ENCODE measurements at regions not wholly inside any gene's neighbourhood (a gene's known extent, or its start where the extent isn't known, plus 50 kb on each side); places are given as distances from the start of the nearest gene placed in this dataset.
A peak's percentile ranks its signal among the peaks of the same experiment; 100 is the strongest.

- no peak overlapping the region for H3K4me2 ChIP-seq (ENCODE audit: low read length)
- H3K27ac ChIP-seq (ENCODE audit: low read length) = no peak overlapping the region
- TF ChIP-seq EZH2phosphoT487 (IDR thresholded peaks at IDR 0.05; ENCODE audit: low read depth) (no peak), CTCF (IDR thresholded peaks at IDR 0.05; ENCODE audit: low read depth, low read length) (no peak)
- H3K4me1 ChIP-seq (ENCODE audit: low read length) = no peaks in the 10 kb centered on the region
- no peak overlapping the region for H2AFZ ChIP-seq (ENCODE audit: low read depth, low read length)
- H3K9ac ChIP-seq (ENCODE audit: low read length) = no peak overlapping the region
- H4K20me1 ChIP-seq (ENCODE audit: insufficient read depth, low read length) = no peaks in the 10 kb centered on the region
- H3K27me3 ChIP-seq (ENCODE audit: low read depth, low read length) = no peaks in the 10 kb centered on the region
- no peaks in the 10 kb centered on the region for H3K79me2 ChIP-seq (ENCODE audit: low read length)
- H3K36me3 ChIP-seq (replicated peaks; ENCODE audit: low read depth, low read length) = no peaks in the 10 kb centered on the region
- H3K4me3 ChIP-seq (ENCODE audit: low read length) = no peak overlapping the region
- H3K9me3 ChIP-seq (ENCODE audit: insufficient read depth, low read length) = no peaks in the 10 kb centered on the region
These were observed 281.1 kb downstream of the MRPS30 start for GRCh38 chr5:45089870-45090269.

DNA sequence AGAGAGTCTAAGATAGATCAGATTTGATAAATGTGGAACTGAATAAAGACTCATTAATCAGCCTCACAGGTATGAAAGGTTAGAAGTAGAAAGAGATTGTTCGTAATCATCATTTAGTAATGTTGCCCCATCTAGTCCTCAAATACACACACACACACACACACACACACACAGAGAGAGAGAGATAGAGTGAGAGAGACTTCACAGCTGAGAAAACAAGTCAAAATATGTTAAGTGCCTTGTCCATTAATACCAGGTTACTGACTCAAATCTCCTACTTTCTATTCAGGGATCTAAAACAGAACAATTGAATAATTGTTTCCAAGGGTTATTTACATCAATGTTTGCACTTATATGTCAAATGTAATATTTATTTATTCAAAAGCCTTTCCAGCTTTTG is 284.6 kb downstream of the MRPS30 start:
- Histone ChIP-seq H3K36me3 (replicated peaks; ENCODE audit: low read depth, low read length) (no peaks in the 10 kb centered on the region), H3K4me1 (ENCODE audit: low read length) (peaks cover 7% of the 10 kb centered on the region), H3K27me3 (ENCODE audit: low read depth, low read length) (no peaks in the 10 kb centered on the region), H3K79me2 (ENCODE audit: low read length) (no peaks in the 10 kb centered on the region), H3K9me3 (ENCODE audit: insufficient read depth, low read length) (no peaks in the 10 kb centered on the region), H3K9ac (ENCODE audit: low read length) (no peak overlapping the region), H3K4me2 (ENCODE audit: low read length) (no peak overlapping the region), H3K27ac (ENCODE audit: low read length) (no peak overlapping the region), H3K4me3 (ENCODE audit: low read length) (no peak overlapping the region), H4K20me1 (ENCODE audit: insufficient read depth, low read length) (no peaks in the 10 kb centered on the region), H2AFZ (ENCODE audit: low read depth, low read length) (no peak overlapping the region)
- no peak for TF ChIP-seq EZH2phosphoT487 (IDR thresholded peaks at IDR 0.05; ENCODE audit: low read depth)
- no peak for TF ChIP-seq CTCF (IDR thresholded peaks at IDR 0.05; ENCODE audit: low read depth, low read length)

DNA sequence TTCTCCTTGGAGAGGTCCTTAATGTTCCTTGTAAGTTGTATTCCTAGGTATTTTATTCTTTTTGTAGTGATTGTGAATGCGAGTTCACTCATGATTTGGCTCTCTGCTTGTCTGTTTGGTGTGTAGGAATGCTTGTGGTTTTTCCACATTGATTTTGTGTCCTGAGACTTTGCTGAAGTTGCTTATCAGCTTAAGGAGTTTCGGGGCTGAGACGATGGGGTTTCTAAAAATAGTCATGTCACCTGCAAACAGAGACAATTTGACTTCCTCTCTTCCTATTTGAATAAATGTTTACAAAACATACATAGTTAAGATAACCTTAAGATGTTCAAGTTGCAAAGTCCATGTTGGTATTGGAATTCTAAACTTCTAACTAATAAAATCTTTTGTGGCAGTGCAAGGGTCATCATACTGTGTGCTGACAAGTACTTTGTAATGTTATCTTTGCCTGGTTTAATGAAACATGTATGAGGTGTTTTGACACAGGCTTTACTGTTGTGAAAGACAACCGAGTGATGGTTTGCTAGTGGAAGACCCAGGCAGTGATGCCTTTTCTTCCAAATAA is 286.2 kb downstream of the MRPS30 start:
- Histone ChIP-seq H3K4me1 (ENCODE audit: low read length) (peaks cover 14% of the 10 kb centered on the region), H3K79me2 (ENCODE audit: low read length) (no peaks in the 10 kb centered on the region), H3K9ac (ENCODE audit: low read length) (no peak overlapping the region), H3K9me3 (ENCODE audit: insufficient read depth, low read length) (no peaks in the 10 kb centered on the region), H3K27ac (ENCODE audit: low read length) (no peak overlapping the region), H4K20me1 (ENCODE audit: insufficient read depth, low read length) (no peaks in the 10 kb centered on the region), H2AFZ (ENCODE audit: low read depth, low read length) (no peak overlapping the region), H3K4me2 (ENCODE audit: low read length) (no peak overlapping the region), H3K36me3 (replicated peaks; ENCODE audit: low read depth, low read length) (no peaks in the 10 kb centered on the region), H3K27me3 (ENCODE audit: low read depth, low read length) (no peaks in the 10 kb centered on the region), H3K4me3 (ENCODE audit: low read length) (no peak overlapping the region)
- TF ChIP-seq EZH2phosphoT487 (IDR thresholded peaks at IDR 0.05; ENCODE audit: low read depth) (no peak), CTCF (IDR thresholded peaks at IDR 0.05; ENCODE audit: low read depth, low read length) (no peak)

DNA sequence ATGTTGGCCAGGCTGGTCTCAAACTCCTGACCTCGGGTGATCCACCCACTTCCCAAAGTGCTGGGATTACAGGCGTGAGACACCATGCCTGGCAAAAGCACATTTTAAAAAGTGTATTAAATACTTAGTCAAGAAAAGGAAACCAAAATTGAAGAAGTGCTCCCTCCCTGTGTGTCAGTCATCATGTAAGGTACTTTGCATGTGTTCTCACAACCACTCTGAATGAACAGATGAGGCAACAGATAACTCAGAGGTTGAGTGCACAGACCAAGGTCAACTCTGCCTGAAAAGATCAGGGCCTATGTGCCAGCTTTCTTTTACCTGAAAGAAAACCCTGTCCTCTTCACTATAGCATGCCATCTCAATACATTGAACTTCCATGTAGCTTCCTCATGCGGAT is 289.7 kb downstream of the MRPS30 start:
- TF ChIP-seq EZH2phosphoT487 (IDR thresholded peaks at IDR 0.05; ENCODE audit: low read depth) (no peak), CTCF (IDR thresholded peaks at IDR 0.05; ENCODE audit: low read depth, low read length) (no peak)

More for the DNA sequence above, 289.7 kb downstream of the MRPS30 start:
- Histone ChIP-seq H3K36me3 (replicated peaks; ENCODE audit: low read depth, low read length) (no peaks in the 10 kb centered on the region), H3K79me2 (ENCODE audit: low read length) (no peaks in the 10 kb centered on the region), H3K27me3 (ENCODE audit: low read depth, low read length) (no peaks in the 10 kb centered on the region), H3K4me3 (ENCODE audit: low read length) (no peak overlapping the region), H3K4me1 (ENCODE audit: low read length) (peaks cover 14% of the 10 kb centered on the region), H2AFZ (ENCODE audit: low read depth, low read length) (0 out of 2 replicates have a peak overlapping the region, but pooled peaks have one; percentile 54), H3K9ac (ENCODE audit: low read length) (no peak overlapping the region), H3K9me3 (ENCODE audit: insufficient read depth, low read length) (no peaks in the 10 kb centered on the region), H4K20me1 (ENCODE audit: insufficient read depth, low read length) (no peaks in the 10 kb centered on the region), H3K27ac (ENCODE audit: low read length) (peak overlapping the region; percentile 23), H3K4me2 (ENCODE audit: low read length) (peak overlapping the region; percentile 39)
